A549 (cell line): ENCODE measurements at regions not wholly inside any gene's neighbourhood (a gene's known extent, or its start where the extent isn't known, plus 50 kb on each side); places are given as distances from the start of the nearest gene placed in this dataset.

Experiments used
- CTCF ChIP-seq: fragments of >200 bp; sonication (Bioruptor Twin); formaldehyde crosslinking; IDR thresholded peaks from 3 replicates; pipeline ENCODE4 v1.5.1; 2016
- KDM5A ChIP-seq: fragments of 200-600 bp; sonication (generic); IDR thresholded peaks from 2 replicates; pipeline ENCODE4 v1.6.1; 2016; ENCODE audit warnings: antibody characterized with exemption, mild to moderate bottlenecking

- no peak for TF ChIP-seq KDM5A
- no peak for TF ChIP-seq CTCF
Observed at GRCh38 chr13:34087791-34088190, 269.8 kb downstream of the RFC3 start.
